HG03558 (cell line): ENCODE measurements at regions not wholly inside any gene's neighbourhood (a gene's known extent, or its start where the extent isn't known, plus 50 kb on each side); places are given as distances from the start of the nearest gene placed in this dataset.

ENCODE experiments used
- ATAC-seq: cut with Tn5 transposase; IDR thresholded peaks from one replicate; pipeline ENCODE4 v1.9.1; 2021; ENCODE audit warnings: moderate number of reproducible peaks; ENCODE audit not compliant: unreplicated experiment; ENCODE audit errors: extremely low read depth

DNA sequence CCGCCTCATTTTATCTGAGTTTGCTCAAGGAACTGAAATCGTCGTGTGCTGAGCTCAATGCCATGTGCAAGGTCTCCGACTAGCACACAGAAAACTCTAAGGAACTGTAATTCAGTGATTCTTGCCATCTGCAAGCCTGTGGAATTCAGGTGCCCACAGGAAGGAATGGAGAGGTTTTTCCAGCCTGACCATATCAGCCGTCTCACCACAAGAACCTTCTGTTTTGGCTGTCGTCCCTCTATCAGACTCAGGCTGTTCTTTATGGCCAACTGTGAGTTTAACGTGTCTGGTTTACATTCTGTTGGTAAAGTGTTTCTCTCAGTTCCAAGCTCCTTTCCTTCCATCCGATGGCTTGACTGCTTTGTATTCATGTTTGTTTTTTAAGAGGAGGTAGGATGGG lies 293.5 kb downstream of the SPRY2 start:
- no peak for ATAC-seq

DNA sequence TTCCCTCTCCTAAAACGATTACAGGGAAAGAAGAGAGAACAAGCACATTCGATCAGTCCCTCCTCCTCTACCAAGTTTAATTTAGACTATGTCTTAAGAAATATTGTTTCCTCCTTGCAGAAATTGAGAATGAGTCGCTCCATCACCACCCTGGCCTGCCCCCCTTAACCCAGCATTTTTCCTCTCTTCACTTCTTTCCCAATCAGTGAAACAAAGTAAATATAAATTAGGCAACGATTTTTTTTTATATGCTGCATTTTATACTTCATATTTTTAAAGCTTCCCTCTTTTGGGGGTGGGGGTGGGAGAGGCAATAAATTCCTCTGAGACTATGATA lies 300.0 kb downstream of the SPRY2 start:
- ATAC-seq: no peak

DNA sequence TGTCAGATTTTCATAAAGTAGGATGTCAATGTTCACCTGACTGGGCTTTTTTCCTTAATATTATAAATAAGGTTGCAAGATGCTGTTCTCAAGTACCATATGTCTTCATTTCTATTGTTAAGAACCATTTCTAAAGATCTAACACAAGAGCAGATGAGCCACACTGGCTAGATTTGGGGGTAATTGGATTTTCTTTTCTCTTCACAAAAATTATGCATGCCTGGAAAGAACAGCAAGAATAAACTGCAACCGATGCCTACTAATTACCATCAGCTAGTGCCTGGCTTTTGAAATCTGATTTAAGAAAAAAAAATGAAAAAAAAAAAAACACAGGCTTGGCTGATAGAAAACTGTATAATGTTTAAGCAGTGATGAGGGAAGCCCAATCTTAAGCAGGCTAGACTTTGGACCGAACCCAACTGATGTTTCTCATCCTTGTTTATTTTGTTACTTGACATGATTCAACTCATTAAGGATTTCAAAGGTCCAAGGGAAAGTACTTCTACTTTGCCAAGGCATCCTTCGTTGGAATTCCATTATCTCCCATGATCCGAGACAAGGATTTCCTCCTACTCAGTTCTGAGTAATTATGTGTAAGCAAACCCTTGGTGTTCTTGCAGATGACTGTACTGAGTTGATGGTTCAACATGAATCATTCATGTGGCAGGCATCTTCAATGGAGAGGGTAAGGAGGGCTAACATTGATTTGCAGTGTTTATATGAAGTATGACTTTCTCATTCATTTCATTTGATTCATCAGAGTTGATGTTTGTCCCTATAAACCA lies 300.5 kb downstream of the SPRY2 start:
- ATAC-seq: no peak

DNA sequence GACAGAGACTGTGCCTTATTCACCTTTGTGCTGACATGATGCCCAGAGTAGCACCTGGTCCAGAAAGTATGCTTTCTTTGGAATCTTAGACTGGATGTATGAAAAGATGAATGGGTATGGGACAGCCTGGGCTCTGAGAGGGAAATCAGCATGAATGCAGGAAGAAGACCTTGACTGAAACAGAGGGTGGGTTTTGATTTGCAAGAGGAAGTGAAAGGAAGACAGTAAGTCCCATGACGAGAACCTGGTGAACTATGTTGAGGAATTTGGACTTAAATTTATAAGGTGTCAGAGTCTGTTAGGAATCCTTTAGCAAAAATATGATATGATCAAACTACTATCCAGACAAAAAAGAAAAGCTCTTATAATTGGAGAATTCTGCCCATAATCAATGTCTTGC lies 301.9 kb downstream of the SPRY2 start:
- ATAC-seq: peak; percentile 47

DNA sequence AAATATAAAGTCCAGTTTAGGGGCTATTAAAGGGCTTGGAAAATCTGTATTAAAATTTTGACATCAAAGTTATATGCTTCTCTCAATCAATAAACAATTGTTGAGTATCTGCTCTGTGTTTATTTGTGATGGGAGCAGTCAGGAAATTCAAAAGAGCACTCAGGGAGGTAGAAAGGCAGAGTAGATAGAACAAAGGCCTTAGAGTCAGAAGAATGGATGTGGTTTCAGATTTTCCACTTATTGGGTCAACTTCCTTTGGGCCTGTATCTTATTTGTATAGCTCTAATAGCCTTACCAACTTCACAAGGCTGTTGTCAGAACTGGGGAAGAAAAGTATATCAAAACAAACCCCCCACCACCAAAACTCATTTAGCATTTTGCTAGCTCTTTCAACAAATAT lies 302.6 kb downstream of the SPRY2 start:
- no peak for ATAC-seq

DNA sequence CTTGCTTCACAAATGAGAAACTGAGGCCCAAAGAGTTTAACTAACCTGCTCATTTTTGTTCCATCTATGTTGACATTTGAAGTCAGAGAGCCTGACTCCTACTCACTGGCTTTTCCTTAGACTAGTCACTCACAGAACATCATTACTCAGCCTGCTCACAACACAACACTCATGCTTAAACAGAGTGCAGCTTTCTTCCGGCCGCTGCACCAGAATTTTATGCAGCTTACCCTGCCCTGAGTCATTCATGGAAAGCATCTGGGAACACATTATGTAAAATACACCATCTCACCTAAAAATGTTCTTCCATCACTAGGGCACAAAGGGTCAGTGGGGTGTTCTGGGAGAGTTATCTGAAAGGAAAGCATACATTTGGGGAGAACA lies 303.4 kb downstream of the SPRY2 start:
- peak; percentile 37 for ATAC-seq

DNA sequence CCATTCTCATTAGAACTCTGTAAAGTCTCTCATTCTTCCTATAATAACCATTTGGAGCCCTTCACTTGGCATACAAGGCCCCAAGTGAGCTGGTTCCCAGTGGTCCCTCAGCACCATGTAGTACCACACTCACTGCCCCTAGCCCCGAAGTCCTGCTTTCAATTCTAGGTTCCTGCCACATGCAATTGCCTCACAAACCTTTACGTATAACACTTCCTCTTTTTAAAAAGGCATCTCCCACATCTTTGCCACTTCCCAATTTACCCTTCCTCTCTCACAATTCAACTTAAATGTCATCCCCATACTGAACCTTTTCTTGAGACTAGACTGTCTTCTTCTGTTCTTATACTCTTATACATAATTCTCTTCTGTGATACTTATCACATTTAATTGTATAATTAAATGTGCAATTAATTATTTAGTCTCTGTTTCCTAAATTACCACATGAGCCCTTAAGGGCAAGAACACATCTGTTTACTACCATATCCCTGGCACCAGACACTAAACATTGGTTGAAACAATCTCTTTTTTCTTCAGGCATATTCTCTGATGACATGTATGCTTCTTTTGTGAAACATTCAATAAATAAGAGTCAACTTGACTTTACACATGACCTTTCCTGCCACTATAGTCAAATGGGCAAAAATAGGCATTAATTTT lies 304.0 kb downstream of the SPRY2 start:
- ATAC-seq: peak; percentile 46

DNA sequence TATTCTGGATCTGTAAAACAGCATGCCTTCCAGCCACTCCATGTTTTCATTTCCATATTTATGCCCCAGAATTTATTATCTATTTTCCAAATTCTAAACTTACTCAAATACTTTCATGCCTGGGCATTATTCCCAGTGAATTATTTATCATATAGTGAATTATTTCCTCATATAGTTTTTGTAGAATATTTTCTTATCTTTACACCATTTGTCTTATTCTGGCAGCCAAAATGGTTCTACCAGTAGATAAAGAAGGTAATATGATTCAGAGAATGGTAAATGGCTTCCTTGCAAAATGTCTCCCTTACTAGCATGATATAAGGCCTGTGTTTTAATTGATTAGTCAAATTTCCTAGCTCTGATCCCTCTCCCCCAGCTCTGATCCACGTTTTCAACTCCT lies 305.8 kb downstream of the SPRY2 start:
- no peak for ATAC-seq

DNA sequence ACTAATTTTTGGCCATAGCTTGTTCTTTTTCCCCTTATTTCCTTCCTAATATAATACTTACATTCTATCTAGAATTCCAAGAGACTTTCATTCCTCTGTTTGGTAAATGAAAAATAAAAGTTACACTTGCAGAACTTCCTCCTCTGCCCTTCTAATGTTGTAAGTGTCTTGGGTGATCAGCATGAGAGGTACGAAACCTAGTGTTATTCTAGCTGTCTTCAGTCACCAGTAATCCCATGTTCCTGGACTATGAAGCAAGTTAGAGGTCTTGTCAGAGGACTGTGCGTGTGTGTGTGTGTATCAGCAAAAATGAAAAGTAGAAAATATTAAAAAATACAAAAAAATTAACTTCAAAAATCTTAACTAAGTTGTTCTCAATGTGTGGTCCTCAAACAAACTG lies 307.0 kb downstream of the SPRY2 start:
- ATAC-seq: no peak

DNA sequence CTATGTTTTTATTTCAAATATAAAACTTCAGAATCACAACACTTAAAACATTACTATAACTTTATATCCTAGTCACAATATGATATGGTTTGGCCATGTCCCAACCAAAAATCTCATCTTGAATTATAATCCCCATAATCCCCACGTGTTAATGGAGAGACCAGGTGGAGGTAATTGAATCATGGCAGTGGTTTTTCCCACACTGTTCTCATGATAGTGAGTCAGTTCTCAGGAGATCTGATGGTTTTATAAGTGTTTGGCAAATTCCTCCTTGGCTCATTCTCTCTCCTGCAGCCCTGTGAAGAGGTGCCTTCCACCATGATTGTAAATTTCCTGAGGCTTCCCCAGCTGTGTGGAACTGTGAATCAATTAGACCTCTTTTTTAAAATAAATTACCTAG lies 307.6 kb downstream of the SPRY2 start:
- ATAC-seq: no peak

DNA sequence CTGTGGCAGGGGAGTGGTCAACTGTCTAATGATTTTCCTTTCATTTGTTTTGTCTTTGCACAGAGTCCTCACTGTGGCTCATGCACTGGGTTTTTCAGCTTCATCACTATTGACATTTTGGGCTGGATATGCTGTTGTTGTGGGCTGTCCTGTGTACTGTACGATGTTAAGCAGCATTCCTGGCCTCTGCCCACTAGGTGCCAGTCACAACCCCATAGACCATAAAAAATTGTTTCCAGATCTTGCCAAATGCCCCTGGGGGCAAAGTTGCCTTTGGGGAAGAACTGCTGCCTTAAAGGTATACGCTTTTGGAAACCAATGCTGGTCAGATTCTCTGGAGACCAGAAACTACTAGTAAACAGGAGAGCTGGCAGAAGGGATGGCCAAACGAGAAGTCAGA lies 310.4 kb downstream of the SPRY2 start:
- ATAC-seq: no peak

DNA sequence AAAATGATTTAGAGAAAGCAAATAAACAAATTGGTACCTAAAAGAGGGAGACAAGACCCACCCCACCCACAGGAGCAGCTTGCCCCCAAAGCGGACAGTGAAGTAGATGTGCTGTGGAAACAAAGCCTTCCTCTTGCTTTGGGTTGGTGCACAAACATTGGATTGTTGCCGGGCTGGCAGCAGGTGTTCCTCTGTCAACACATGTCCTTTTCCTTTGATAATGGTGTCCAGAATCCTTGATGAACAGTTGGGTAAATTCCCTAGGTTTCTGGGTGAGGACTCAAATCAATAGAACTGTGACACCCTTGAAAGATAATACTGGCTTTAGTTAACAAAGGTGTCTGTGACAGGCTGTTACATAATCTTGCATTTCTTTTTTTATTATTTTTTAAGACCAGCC lies 311.8 kb downstream of the SPRY2 start:
- ATAC-seq: no peak

DNA sequence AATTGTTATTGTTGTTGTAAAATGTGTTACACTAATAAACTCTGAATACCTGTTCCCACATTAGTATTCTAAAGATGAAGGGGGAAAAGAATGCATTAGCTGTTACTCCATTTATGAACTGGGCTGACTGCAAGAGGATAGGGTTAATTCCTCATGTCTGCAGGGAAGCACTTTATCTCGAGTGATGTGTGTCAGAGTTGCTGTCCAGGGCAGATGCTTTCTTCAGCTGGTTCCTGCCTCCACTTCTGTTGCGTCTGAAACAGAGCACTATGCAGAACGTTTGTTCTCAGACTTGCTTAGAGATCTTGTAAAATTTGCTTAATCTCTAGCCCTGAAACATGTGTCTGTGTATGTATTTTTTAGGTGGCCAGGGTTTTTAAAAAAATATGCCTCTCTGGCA lies 318.8 kb downstream of the SPRY2 start:
- ATAC-seq: no peak

DNA sequence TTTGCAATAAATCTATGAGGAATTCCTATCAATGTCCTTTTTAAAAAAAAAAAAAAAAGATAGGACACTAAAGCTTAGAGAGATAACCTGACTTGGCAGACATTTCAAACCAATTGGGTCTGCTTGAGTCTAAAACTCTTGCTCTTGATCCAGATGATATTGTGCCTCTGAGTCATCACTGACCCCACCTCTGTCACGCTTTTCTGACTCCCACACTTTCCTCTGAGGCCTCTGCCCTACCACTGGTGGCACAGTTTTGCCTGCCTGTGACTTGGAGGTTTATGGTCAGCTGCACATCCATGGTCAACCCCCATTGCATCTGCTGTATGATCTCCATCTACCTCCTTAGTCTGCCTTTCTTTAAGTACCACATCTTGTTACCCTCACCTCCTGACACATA lies 328.7 kb downstream of the SPRY2 start:
- ATAC-seq: no peak

DNA sequence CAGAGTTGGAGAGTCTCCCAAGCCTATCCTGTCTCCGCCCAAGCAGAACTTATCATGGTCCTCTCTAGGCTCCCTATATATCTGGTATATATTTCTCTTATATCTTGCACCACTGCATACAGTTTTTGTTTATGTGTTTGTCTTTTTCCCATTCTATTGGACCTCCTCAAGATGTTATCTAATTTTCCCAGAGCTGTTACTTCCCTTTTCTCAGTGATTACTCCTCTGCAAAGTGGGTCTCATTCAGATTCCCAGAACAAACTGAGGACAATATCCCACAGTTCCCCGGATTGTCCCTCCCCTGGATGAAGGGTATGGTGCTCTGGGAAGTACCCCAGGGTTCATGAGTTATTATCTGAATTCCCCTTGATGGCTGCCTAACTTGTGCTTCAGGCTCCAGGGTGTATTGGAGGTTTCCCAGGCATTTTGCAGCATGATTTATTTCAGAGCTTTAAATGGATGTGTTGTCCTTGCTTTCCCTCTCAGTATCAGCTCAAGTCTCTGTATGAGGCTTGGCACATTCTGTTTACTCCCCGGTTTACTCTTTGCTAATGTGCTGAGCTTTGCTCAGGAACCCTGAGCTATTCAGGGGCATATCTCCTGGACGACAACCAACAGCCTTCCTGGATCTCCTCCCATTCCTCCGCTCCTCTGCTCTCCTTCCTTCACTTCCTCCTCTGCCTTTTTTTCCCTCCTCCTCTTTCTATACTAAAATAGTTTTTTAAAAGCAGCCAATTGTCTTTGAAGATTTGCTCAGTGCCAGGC lies 329.3 kb downstream of the SPRY2 start:
- ATAC-seq: no peak

DNA sequence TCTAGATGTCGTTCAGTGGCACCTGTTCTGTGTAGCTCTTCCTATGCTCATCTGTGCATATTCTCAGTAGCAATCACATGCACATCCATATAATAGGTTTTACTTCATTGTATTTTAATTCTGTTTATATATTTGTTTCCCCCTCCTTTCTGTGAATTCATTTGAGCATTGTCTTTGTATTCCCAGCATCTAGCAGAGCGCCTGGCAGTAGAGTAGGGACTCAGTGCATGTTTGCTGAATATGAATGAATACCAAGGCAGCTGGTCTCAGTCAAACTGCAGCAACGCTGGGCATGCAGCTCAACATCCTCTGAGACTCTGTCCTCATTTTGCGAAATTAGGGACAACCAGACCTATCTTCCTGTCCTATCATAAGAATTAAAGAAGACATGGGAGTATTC lies 330.1 kb downstream of the SPRY2 start:
- ATAC-seq: no peak

DNA sequence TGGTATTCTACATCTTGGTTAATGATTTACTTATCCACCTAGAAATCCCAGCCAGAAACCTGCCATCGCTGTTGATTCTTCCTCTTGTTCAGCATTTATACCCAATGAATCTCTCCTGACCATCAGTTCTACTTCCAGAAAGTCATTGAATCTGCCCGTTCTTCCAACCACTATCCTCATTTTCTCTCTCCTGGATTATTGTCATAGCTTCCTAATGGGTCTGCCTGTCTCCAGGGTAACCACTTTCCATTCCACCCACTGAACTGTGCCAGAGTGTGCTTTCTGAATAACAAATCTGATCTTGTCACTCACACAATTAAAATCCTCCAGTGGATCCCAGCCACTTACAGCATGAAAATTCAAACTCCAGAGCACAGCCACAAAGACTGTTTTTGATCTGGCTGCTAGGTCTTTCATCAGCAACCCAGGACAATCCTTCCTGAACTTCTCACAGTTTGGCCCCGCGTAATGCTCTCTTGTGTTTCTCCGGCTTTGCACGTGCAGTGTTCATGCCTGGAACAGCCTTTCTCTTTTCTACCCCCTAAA lies 330.6 kb downstream of the SPRY2 start:
- ATAC-seq: no peak

DNA sequence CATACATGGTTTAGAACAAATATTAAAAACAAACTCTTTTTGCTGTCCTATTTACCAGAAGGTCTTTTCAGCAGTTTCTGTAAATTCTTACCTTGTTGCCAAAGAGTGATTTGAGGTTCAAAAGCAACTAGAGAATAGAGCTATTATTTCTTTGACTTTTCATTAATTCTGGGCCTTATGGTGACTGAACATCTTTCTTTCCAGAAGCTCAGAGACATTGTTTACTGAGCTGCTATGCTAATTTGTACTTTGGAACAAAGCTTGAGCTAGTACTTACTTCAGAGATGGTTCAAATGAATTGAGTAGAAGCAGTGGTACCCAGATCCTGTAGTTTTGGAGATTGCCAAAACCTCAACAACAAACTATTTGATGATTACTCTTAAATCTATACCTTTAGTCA lies 331.2 kb downstream of the SPRY2 start:
- no peak for ATAC-seq

DNA sequence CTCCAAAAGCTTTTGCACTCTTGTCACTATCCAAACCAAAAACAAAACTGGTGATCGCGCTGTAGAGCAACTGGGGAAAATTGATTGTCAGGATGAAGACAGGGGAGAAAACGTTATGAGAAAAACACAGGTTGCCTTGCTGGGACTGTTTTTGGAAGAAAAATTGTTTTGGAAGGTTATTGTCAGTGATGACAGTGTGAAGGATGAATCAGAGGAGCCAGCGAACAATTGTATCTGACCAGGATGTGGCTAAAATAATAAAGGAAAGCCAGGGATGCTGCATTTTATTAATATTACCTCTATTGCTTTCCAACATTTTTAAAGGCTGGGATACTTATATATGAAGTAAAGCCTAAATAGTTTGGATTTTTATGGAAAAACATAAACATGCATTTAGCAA lies 334.0 kb downstream of the SPRY2 start:
- no peak for ATAC-seq

DNA sequence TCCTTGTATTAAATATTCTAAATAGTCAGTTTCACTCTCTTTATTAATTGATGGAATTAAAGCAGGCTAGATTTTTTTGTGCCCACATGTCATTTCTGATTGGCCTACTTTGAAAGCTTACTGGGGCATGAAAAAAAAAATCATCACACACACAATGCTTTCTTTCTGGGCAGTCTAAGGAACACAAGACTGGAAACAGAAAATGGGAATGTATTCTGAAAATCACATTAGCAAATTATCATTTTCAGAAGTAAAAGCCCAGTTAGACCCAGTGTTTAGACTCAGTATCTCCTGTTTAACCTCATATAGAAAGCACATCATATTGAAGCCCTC lies 339.4 kb downstream of the SPRY2 start:
- no peak for ATAC-seq

DNA sequence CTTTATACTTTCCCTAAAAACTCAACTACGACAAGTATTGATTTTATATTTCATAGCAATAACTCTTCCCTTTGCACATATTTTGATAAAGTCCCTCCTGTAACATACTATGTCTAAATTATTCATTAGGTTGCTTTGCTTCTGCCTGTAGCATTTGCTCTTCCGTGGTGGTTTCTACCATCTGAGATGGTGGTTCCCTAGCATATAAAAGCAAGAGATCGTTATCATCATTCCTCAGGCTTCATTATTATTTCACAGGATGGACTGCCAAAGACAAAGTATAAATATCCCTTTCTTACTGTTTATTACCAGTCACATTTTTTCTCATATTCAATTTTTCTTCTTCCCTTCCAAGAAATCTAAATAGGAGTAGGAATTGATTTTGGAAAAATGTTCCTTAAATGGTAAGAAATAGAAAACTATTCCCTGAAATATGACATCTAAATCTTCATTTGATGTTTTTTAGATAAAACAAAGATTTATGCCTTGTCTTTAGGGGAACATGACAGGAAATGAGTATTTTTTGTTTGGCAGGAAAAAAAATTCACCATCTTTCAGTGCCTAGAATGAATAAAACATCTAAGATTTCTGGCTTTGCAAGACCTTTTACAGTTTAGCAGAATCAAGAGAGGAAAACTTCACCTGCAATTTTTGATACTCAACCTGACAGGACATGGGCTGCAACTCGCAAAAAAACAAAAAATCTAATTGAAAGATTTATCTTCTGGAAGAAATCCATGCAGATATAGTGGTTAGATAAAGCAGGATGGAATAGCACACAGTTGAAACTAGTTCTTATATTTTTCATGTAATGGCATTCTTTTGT lies 340.0 kb downstream of the SPRY2 start:
- no peak for ATAC-seq
